GM12872 (cell line): ENCODE measurements at regions not wholly inside any gene's neighbourhood (a gene's known extent, or its start where the extent isn't known, plus 50 kb on each side); places are given as distances from the start of the nearest gene placed in this dataset.

ENCODE experiments used
- TF ChIP-seq, protein P1 (sequence below): IDR thresholded peaks from 3 replicates; pipeline ENCODE4 v1.5.1; 2011; ENCODE audit warnings: low read depth, mild to moderate bottlenecking, low read length, moderate library complexity; ENCODE audit not compliant: insufficient read depth

DNA sequence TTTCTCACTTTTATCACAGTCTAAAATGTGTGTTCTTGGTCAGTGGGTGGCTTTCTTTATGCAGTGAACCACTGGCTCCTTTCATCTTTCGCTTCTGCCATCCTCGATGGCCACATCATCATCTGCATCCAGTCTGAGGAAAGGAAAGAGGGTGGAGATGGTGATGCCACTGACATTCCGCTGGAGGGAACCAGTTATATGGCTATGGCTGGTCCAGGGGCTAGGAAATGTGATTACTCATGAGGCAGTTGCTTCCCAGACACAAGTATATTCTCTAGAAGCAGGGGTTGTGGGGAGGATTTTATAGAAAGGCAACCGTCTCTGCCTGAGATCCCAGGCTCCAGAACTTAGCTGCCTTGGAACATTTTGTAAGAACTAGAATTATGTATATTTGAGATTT, 246.7 kb upstream of the AZI2 start:
- TF ChIP-seq, protein P1, sequence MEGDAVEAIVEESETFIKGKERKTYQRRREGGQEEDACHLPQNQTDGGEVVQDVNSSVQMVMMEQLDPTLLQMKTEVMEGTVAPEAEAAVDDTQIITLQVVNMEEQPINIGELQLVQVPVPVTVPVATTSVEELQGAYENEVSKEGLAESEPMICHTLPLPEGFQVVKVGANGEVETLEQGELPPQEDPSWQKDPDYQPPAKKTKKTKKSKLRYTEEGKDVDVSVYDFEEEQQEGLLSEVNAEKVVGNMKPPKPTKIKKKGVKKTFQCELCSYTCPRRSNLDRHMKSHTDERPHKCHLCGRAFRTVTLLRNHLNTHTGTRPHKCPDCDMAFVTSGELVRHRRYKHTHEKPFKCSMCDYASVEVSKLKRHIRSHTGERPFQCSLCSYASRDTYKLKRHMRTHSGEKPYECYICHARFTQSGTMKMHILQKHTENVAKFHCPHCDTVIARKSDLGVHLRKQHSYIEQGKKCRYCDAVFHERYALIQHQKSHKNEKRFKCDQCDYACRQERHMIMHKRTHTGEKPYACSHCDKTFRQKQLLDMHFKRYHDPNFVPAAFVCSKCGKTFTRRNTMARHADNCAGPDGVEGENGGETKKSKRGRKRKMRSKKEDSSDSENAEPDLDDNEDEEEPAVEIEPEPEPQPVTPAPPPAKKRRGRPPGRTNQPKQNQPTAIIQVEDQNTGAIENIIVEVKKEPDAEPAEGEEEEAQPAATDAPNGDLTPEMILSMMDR: no peak

DNA sequence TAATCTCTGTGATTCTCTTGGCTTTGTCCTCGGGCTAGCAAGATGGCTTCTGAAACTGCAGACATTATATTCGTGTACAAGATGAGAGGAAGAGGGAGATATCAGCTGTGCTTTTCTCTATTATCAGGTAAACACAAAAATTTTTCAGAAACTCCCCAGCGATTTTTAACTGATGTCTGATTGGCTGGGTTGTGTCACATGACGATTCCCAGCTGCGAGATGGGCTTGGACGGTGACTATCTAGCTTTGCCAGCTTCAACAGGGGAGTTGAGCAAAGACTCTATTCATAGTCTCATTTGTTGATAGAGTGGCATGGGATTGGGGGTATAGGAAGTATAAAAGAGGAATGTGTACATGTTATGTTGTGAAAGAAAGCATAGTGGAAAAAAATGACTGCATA, 248.8 kb upstream of the AZI2 start:
- TF ChIP-seq, protein P1: no peak

DNA sequence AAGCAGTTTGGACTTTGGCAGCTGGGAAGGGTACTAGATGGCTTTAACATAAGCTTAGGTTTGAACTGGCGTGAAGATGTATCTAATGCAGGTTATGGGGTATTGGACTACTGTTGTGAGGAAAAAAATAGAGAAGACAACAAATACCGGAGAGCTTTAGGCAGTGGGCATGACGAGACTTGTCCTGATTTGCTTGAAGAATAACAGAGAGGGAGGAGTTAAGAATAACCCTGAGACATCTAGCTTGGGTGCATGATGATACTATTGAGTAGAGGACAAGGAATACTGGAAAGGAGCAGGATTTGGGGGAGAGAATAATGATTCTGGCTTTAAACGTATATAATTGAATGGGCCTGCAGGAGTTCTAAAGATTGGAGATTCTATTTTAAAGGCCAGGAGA, 249.5 kb upstream of the AZI2 start:
- TF ChIP-seq, protein P1: no peak

DNA sequence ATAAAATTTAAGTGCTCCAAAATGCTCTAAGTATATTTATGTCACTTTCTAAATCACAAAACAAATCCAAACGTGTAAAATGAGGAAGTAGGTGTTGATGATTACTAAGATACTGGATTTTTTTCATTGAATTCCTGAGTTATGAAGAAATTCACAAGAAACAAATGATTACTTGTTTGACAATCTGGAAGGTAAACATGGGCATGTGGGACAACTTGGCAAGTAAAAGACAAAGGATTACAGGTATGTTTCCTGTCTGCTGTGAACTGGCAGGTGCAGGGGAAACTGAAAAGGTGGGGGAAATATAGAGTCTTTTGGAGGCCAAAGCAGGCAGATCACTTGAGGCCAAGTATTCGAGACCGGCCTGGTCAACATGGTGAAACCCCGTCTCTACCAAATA, 252.7 kb upstream of the AZI2 start:
- TF ChIP-seq, protein P1: no peak

DNA sequence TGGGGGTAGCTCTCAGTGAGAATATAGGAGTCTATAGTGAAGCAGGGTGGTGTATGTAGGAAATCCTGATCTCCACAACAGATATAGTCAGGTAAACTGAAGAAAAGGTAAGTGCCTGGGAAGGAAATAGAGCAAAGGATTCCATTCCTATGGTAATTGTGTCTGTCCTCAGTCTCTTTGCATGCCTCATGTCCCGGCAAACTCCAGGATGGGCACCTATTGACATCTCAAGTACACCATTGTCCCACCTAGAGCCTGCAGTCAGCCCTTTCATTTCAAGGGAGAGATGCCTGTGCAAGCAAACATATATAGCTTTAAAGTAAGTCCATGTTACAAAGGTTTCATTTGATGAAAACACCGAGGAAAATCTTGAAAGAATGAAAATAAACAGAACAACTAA, 257.7 kb upstream of the AZI2 start:
- TF ChIP-seq, protein P1: no peak

DNA sequence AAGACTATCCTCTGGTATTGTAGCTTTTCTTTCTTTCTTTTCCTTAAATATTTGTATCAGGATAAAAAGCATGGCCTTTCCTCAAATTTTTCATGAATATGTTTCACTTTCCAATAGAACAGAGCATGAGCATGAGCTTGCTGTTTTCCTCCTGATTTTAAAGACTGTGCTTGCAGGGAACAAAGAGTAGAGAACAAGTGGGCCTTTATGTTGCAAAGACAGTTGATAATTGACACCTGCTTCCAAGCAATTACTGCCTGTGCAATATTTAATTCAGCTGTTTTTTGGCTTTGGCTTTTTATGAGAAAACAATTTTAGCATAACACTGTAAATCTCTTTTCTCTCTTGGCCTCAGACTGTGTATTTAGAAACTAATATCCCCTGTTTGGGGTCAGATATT, 263.6 kb upstream of the AZI2 start:
- TF ChIP-seq, protein P1: no peak

DNA sequence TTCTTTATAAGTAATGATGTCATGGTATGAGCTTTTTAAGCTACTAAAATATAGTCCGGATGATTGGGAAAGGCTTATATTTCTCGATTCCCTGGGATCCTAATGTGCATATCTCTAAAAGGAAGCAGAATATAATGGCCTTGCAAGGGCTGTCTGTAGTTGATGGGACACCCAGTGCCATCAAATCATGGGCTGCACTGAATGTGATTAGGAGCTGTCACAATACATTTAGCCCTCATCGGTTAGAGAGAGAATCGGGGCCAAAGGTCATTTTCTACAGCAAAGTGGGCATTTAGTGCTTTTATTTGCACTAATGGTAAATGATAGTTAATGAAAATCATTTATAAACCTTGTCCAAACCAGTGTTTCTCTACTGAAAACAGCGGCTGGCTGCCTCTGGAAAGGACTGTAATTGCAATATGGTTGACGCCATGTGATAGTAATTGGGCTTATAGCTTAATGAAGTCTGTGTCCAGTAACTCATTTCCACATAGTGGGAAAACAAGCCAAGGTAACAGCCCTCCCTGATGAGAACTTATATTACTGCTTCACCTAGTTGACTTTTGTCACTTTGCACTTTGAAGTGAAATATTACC, 265.0 kb upstream of the AZI2 start:
- TF ChIP-seq, protein P1: no peak
